ENCODE measurements at regions not wholly inside any gene's neighbourhood (a gene's known extent, or its start where the extent isn't known, plus 50 kb on each side); places are given as distances from the start of the nearest gene placed in this dataset.
"Not testable (repeated sequence)": the region's sequence is repeated elsewhere in the genome, so short reads cannot be mapped to it uniquely, and the experiment has no call there.

- no peaks in the 10 kb centered on the region for H3K36me3 ChIP-seq (ENCODE audit: insufficient read depth in 1 of 2, low read depth in 1 of 2)
- TF ChIP-seq CTCF (IDR thresholded peaks at IDR 0.05): no peak
- no peaks in the 10 kb centered on the region for H3K9me3 ChIP-seq
- 38 to 51% (median 39%) methylated on average over 3 of the region's 3 CpGs for WGBS, 3 donors
- ATAC-seq: no peak
- no peak overlapping the region for H3K4me3 ChIP-seq
- H3K4me1 ChIP-seq: no peaks in the 10 kb centered on the region
- intact Hi-C loops (cut with DNase I): no loop called here
- H3K27me3 ChIP-seq (ENCODE audit: insufficient read depth in 3 of 3, low read length in 2 of 3): no peaks in the 10 kb centered on the region
- no peak for DNase-seq
- H3K27ac ChIP-seq: no peak overlapping the region
Observed at GRCh38 chr2:97348265-97348664, 235.3 kb downstream of the ANKRD36 start.

DNA sequence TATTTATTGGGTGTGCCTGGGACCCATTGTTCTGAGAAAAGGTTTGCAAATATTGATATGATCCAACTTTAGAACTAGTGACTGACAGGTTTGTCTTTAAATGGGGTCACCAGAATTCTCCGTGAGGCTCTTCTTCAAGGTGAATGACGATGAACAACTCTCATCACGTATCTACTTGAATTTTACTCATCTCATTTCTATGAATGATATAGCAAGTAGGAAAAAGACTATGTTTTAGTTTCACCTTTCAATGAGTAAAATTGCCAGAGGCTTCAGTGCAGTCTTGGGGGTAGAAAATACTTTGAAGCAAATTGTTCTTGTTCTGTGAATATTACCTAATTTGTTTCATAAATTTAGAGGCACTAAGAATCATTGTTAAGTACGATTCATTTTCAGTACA lies 232.0 kb downstream of the ANKRD36 start:
- intact Hi-C loops (cut with DNase I); DNase-seq; H3K9me3 ChIP-seq; H3K4me1 ChIP-seq; H3K36me3 ChIP-seq (ENCODE audit: insufficient read depth in 1 of 2, low read depth in 1 of 2); ATAC-seq; H3K4me3 ChIP-seq; H3K27ac ChIP-seq; H3K27me3 ChIP-seq (ENCODE audit: insufficient read depth in 3 of 3, low read length in 2 of 3): not testable (repeated sequence)
- no CpG with 5 or more reads among the region's 4 CpGs for WGBS, 3 donors

DNA sequence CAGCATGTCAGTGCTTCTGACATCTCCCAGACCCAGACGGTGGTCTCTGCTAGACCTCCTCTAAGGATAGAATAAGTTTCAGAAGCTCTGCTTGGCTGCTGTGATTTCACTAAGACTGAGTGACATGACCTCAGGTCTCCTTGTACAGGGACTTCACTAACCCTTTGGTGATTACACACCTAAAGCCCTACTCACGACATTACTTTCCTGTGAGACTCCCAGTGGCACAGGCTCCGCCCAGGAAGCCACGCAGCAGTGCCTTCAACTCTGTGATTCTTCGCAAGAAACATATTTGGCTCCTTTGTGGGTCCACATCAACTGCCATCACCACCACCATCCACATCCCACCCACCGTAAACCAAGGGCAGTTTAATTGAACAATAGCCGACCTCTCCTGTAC lies 220.7 kb downstream of the ANKRD36 start:
- H3K4me1 ChIP-seq; H3K27ac ChIP-seq; intact Hi-C loops (cut with DNase I); H3K27me3 ChIP-seq (ENCODE audit: insufficient read depth in 3 of 3, low read length in 2 of 3); H3K36me3 ChIP-seq (ENCODE audit: insufficient read depth in 1 of 2, low read depth in 1 of 2); ATAC-seq; DNase-seq; H3K4me3 ChIP-seq; H3K9me3 ChIP-seq: not testable (repeated sequence)
- no CpG with 5 or more reads among the region's 7 CpGs for WGBS, 3 donors

GRCh38 chr2:97332184-97332583 lies 219.2 kb downstream of the ANKRD36 start:
- H3K9me3 ChIP-seq; H3K4me1 ChIP-seq; DNase-seq; ATAC-seq; H3K36me3 ChIP-seq (ENCODE audit: insufficient read depth in 1 of 2, low read depth in 1 of 2); H3K4me3 ChIP-seq; H3K27ac ChIP-seq; H3K27me3 ChIP-seq (ENCODE audit: insufficient read depth in 3 of 3, low read length in 2 of 3); intact Hi-C loops (cut with DNase I): not testable (repeated sequence)
- no CpG with 5 or more reads among the region's 4 CpGs for whole genome bisulfite sequencing, 3 donors

DNA sequence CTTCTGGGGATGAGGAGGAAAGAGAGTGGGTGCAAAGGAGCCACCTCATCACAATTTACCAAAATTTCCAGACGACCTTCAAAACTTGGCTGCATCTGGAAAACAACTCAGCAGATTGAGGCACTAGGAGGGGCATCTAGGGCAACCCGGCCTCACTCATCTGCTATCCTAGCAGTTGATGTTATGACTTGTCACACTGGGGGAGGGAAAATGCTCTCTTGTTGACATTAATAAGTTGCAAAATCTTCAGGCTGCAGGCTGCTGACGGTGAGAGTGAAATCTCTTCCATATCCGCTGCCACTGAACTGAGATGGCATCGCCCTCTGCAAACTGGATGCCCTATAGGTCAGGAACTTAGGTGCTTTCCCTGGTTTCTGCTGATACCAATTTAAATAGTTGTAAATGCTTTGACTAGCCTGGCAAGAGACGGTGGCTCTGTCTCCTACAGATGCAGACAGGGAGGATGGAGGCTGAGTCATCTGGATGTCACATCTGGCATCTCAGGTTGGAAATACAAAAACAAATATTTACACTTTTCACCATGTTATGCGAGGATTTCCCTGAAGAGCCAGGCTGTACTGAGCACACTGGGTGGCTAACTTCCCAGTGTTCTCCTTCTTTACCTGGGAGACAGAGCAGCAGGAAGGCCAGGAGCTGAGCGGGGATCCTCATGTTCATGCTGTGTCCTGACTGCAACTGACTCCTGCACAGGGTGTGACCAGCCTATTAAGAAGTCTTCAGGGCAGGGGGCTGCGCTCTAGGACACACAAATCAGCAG lies 209.2 kb downstream of the ANKRD36 start:
- H3K9me3 ChIP-seq; ATAC-seq; H3K4me3 ChIP-seq; intact Hi-C loops (cut with DNase I); H3K27me3 ChIP-seq (ENCODE audit: insufficient read depth in 3 of 3, low read length in 2 of 3); DNase-seq; H3K4me1 ChIP-seq; H3K27ac ChIP-seq; H3K36me3 ChIP-seq (ENCODE audit: insufficient read depth in 1 of 2, low read depth in 1 of 2): not testable (repeated sequence)
- WGBS, 3 donors: no CpG with 5 or more reads among the region's 9 CpGs

- H3K36me3 ChIP-seq (ENCODE audit: insufficient read depth in 1 of 2, low read depth in 1 of 2); H3K27me3 ChIP-seq (ENCODE audit: insufficient read depth in 3 of 3, low read length in 2 of 3); H3K9me3 ChIP-seq; ATAC-seq; DNase-seq; H3K4me3 ChIP-seq; intact Hi-C loops (cut with DNase I); H3K27ac ChIP-seq; H3K4me1 ChIP-seq: not testable (repeated sequence)
- WGBS, 3 donors: 91 to 97% (median 97%) methylated on average over 2 of the region's 4 CpGs
Observed at GRCh38 chr2:97315358-97315757, 202.4 kb downstream of the ANKRD36 start.

DNA sequence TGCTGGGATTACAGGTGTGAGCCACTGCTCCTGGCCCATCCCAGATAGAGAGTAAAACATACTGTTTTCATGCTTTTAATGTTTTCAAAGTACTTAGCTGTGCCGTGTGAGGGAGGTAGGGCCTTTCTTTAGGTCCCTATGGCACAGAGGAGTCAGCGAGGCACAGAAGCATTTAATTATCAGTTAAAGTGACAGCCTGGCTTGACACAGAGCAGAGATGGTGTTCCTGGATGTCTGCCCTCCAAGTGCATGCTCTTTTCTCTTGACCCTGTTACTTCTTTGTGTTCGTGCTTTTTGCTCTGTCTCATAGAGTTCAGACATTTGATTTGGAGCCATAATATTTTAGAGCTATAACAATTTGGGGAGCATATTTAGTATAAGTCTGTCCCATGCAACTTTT lies 199.5 kb downstream of the ANKRD36 start:
- intact Hi-C loops (cut with DNase I); DNase-seq; H3K9me3 ChIP-seq; H3K4me1 ChIP-seq; ATAC-seq; H3K36me3 ChIP-seq (ENCODE audit: insufficient read depth in 1 of 2, low read depth in 1 of 2); H3K27ac ChIP-seq; H3K4me3 ChIP-seq; H3K27me3 ChIP-seq (ENCODE audit: insufficient read depth in 3 of 3, low read length in 2 of 3): not testable (repeated sequence)
- WGBS, 3 donors: 52 to 61% methylated on average over 2 of the region's 3 CpGs; no CpG with 5 or more reads in 1 of the 3 donors

- H3K9me3 ChIP-seq; H3K36me3 ChIP-seq (ENCODE audit: insufficient read depth in 1 of 2, low read depth in 1 of 2); intact Hi-C loops (cut with DNase I); ATAC-seq; H3K27ac ChIP-seq; H3K27me3 ChIP-seq (ENCODE audit: insufficient read depth in 3 of 3, low read length in 2 of 3); DNase-seq; H3K4me1 ChIP-seq; H3K4me3 ChIP-seq: not testable (repeated sequence)
- WGBS, 3 donors: no CpG with 5 or more reads among the region's 5 CpGs
Observed at GRCh38 chr2:97305426-97305825, 192.5 kb downstream of the ANKRD36 start.

DNA sequence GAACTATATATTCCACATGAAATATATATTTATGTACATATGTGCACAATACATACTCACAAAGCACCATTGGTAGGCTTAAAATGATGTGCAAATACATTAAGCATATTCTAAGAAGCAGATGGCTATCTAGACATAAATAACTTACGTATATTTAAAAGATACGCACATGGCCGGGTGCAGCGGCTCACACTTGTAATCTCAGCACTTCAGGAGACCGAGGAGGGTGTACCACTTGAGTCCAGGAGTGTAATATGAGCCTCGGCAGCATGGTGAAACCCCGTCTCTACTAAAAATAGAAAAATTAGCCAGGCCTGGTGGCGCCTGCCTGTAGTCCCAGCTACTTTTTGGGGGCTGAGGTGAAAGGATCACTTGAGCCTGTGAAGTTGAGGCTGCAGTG lies 189.9 kb downstream of the ANKRD36 start:
- H3K9me3 ChIP-seq; H3K4me1 ChIP-seq; H3K27me3 ChIP-seq (ENCODE audit: insufficient read depth in 3 of 3, low read length in 2 of 3); H3K36me3 ChIP-seq (ENCODE audit: insufficient read depth in 1 of 2, low read depth in 1 of 2); intact Hi-C loops (cut with DNase I); H3K27ac ChIP-seq; H3K4me3 ChIP-seq: not testable (repeated sequence)
- DNase-seq (peak in 1 of 2 donors; percentile 52), ATAC-seq (peak; percentile 92 to 99 (median 94))
- 16% methylated on average over 5 of the region's 8 CpGs; no CpG with 5 or more reads in 2 of the 3 donors for WGBS, 3 donors

DNA sequence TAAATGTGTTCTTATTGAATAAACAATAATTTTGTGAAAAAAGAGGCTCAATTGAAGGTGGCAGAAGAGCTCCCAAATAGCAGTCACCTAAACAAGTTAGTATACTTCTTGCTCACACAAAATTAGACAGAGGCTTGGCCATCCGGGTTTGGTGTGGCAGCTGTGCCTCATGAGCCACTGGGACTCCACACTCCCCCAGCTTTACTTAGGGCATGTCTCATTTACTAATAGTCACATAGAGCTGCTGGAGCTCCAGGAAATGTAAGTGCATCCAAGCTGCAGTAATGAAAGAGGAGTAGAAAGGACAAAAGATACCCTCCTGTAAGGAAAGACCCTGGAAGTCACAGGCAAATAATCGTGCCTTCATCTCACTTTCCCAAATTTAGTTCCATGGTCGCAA lies 188.8 kb downstream of the ANKRD36 start:
- ATAC-seq: peak in 3 of 4 donors; percentile 48 to 70 (median 59)
- intact Hi-C loops (cut with DNase I); H3K4me1 ChIP-seq; H3K27ac ChIP-seq; H3K9me3 ChIP-seq; H3K36me3 ChIP-seq (ENCODE audit: insufficient read depth in 1 of 2, low read depth in 1 of 2); H3K27me3 ChIP-seq (ENCODE audit: insufficient read depth in 3 of 3, low read length in 2 of 3); DNase-seq; H3K4me3 ChIP-seq: not testable (repeated sequence)
- no CpG with 5 or more reads among the region's 3 CpGs for whole genome bisulfite sequencing, 3 donors

All from psoas muscle (tissue), 7 donors.